ENCODE measurements at regions not wholly inside any gene's neighbourhood (a gene's known extent, or its start where the extent isn't known, plus 50 kb on each side); places are given as distances from the start of the nearest gene placed in this dataset.

- intact Hi-C loops (cut with DNase I): no loop called here
- DNase-seq: no peak
- TF ChIP-seq, protein P1, sequence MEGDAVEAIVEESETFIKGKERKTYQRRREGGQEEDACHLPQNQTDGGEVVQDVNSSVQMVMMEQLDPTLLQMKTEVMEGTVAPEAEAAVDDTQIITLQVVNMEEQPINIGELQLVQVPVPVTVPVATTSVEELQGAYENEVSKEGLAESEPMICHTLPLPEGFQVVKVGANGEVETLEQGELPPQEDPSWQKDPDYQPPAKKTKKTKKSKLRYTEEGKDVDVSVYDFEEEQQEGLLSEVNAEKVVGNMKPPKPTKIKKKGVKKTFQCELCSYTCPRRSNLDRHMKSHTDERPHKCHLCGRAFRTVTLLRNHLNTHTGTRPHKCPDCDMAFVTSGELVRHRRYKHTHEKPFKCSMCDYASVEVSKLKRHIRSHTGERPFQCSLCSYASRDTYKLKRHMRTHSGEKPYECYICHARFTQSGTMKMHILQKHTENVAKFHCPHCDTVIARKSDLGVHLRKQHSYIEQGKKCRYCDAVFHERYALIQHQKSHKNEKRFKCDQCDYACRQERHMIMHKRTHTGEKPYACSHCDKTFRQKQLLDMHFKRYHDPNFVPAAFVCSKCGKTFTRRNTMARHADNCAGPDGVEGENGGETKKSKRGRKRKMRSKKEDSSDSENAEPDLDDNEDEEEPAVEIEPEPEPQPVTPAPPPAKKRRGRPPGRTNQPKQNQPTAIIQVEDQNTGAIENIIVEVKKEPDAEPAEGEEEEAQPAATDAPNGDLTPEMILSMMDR (IDR thresholded peaks at IDR 0.05; ENCODE audit: borderline replicate concordance, extremely low read depth, insufficient read depth): no peak
- Histone ChIP-seq H3K36me3 (ENCODE audit: control insufficient read depth in 2 of 3, insufficient read depth in 3 of 3, low read length in 3 of 3) (no peaks in the 10 kb centered on the region), H3K27me3 (ENCODE audit: control insufficient read depth, insufficient read depth, low read length) (no peaks in the 10 kb centered on the region), H3K9me3 (ENCODE audit: control insufficient read depth in 2 of 3, insufficient read depth in 1 of 3, low read length in 3 of 3) (no peaks in the 10 kb centered on the region), H3K27ac (ENCODE audit: low read depth in 2 of 2, low read length in 2 of 2) (no peak overlapping the region), H3K9ac (ENCODE audit: low read length in 3 of 3) (no peak overlapping the region), H3K4me3 (ENCODE audit: low read length in 3 of 3) (no peak overlapping the region), H3K4me1 (ENCODE audit: control insufficient read depth in 2 of 3, insufficient read depth in 2 of 3, low read depth in 1 of 3, low read length in 3 of 3) (peaks cover 0 to 1% (median 0%) of the 10 kb centered on the region in 3 donors)
- no peak for FAIRE-seq
Measured at GRCh38 chr10:117752103-117752502, 209.6 kb downstream of the EMX2 start.

DNA sequence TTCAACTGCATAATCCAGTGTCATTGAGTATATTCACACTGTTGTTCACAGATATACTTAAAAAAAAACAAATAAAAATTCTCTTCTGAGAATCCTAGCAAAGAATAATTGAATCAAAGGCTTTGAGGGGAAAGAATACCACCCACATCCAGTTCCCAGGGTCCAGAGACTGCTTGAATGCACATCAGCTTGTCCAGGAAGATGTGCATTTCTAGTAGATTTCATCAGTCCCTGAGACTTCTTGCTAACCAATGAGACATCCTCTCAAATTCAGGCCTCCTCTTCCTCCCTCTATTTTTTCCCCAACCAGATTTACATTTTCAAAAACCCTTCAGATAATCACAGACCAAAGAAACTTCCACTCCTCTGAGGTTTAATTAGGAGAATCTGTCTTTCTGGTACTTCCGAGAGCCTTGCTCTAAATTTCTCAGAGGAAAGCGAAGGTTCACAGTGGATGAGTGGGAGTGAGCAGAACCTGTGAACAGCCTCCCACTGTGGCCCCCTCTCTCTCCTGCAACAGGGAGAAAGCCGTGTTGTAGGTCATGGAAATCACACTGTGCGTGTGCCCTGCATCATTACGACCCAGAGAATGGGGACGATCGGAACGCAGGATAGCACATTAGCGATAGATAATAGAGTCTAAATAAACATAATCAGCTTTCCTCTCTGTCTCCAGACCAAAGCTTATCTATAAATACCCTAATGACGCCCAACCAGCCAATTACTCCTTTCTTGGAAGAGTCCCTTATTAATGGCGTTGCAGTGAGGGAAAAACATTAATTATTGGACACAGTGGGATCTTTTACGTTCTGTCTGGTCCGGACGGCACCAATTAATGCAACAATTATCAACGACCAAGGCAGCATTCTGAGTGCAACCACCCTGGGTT is 212.5 kb downstream of the EMX2 start:
- TF ChIP-seq, protein P1 (IDR thresholded peaks at IDR 0.05; ENCODE audit: borderline replicate concordance, extremely low read depth, insufficient read depth): no peak
- DNase-seq (no peak), FAIRE-seq (no peak)
- Histone ChIP-seq H3K4me3 (ENCODE audit: low read length in 3 of 3) (no peak overlapping the region), H3K27ac (ENCODE audit: low read depth in 2 of 2, low read length in 2 of 2) (no peak overlapping the region), H3K27me3 (ENCODE audit: control insufficient read depth, insufficient read depth, low read length) (no peaks in the 10 kb centered on the region), H3K9ac (ENCODE audit: low read length in 3 of 3) (no peak overlapping the region), H3K36me3 (ENCODE audit: control insufficient read depth in 2 of 3, insufficient read depth in 3 of 3, low read length in 3 of 3) (no peaks in the 10 kb centered on the region), H3K9me3 (ENCODE audit: control insufficient read depth in 2 of 3, insufficient read depth in 1 of 3, low read length in 3 of 3) (no peaks in the 10 kb centered on the region), H3K4me1 (ENCODE audit: control insufficient read depth in 2 of 3, insufficient read depth in 2 of 3, low read depth in 1 of 3, low read length in 3 of 3) (peaks cover 0 to 4% (median 0%) of the 10 kb centered on the region in 3 donors)
- intact Hi-C loops (cut with DNase I): no loop called here

GRCh38 chr10:117755659-117756014 is 213.1 kb downstream of the EMX2 start:
- H3K27ac ChIP-seq (ENCODE audit: low read depth in 2 of 2, low read length in 2 of 2): no peak overlapping the region
- TF ChIP-seq, protein P1 (IDR thresholded peaks at IDR 0.05; ENCODE audit: borderline replicate concordance, extremely low read depth, insufficient read depth): no peak
- no peak overlapping the region for H3K9ac ChIP-seq (ENCODE audit: low read length in 3 of 3)
- DNase-seq (no peak), FAIRE-seq (no peak)
- intact Hi-C loops (cut with DNase I): no loop called here
- no peaks in the 10 kb centered on the region for H3K27me3 ChIP-seq (ENCODE audit: control insufficient read depth, insufficient read depth, low read length)
- H3K9me3 ChIP-seq (ENCODE audit: control insufficient read depth in 2 of 3, insufficient read depth in 1 of 3, low read length in 3 of 3): no peaks in the 10 kb centered on the region
- H3K4me1 ChIP-seq (ENCODE audit: control insufficient read depth in 2 of 3, insufficient read depth in 2 of 3, low read depth in 1 of 3, low read length in 3 of 3): peaks cover 0 to 4% (median 0%) of the 10 kb centered on the region in 3 donors
- H3K36me3 ChIP-seq (ENCODE audit: control insufficient read depth in 2 of 3, insufficient read depth in 3 of 3, low read length in 3 of 3): no peaks in the 10 kb centered on the region
- no peak overlapping the region for H3K4me3 ChIP-seq (ENCODE audit: low read length in 3 of 3)
